Heart left ventricle (tissue), 13 donors: ENCODE measurements at regions not wholly inside any gene's neighbourhood (a gene's known extent, or its start where the extent isn't known, plus 50 kb on each side); places are given as distances from the start of the nearest gene placed in this dataset.

Experiments
- POLR2A ChIP-seq, 2 donors: fragments of 450-650 bp; IDR thresholded peaks; one replicate each; pipeline ENCODE4 v1.6.1; 2017; ENCODE audit warnings: antibody characterized with exemption in 2 of 2, mild to moderate bottlenecking in 2 of 2, moderate library complexity in 2 of 2
- TF ChIP-seq, protein P1 (sequence below), 12 donors: fragments of 200-600 bp; sonication (generic) in 4 of 12; IDR thresholded peaks; one replicate each; pipeline versions ENCODE4 v1.5.0 to v1.8.0; 2018 to 2022; ENCODE audit warnings: antibody characterized with exemption in 12 of 12, mild to moderate bottlenecking in 5 of 12
- donor health status: ischemic (EF 13 %, LVEDD 7.1; RV severe dilation, severe dysfunction).
- donor health status: DM: no; HTN: yes; CAD: no.
- donor health status: DM: no; HTN: no; CAD: no.
- donor health status: ischemic (EF 25% LVEDD 6.9; RV normal size, moderate dysfunction).
- donor health status: ischemic (EF 25% LVEDD 5.7; RV mildly dilated, moderate dysfunction).
- donor health status: ischemic (EF 35%, LVEDD 5.7; RV mildly dilated, moderate dysfunction).
- donor health status: nonischemic (EF 11% LVEDD 7.7; RV severe dilation, severe dysfunction).
- donor health status: DM: yes; HTN: yes; CAD: no.
- donor health status: PGD.
- donor health status: ischemic (EF 29% LVEDD 5.4; RV normal size, mild dysfunction).
- donor health status: nonischemic (EF 23%, LVEDD 6.1; RV moderate dilation, normal function).

DNA sequence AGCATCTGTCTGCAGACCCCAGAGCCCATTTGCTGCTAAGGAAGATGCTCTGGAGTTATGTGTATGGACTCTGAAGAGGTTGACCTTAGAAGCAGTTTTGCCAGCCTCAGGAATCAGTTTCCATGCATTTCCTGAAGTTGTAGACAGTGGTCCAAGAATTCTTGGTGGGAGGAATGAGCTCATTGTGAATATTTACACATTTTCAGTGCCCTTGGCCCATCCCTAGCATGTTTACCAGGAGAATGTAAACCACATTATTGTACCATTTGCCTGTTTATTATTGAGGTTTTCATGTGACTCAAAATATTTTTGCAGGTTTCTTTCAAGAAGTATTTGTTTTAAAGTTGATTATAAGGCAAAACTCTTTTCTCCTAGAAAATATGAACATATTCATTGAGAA lies 93.8 kb downstream of the NXNL2 start:
- TF ChIP-seq POLR2A (IDR thresholded peaks at IDR 0.05) = no peak
- TF ChIP-seq, protein P1, sequence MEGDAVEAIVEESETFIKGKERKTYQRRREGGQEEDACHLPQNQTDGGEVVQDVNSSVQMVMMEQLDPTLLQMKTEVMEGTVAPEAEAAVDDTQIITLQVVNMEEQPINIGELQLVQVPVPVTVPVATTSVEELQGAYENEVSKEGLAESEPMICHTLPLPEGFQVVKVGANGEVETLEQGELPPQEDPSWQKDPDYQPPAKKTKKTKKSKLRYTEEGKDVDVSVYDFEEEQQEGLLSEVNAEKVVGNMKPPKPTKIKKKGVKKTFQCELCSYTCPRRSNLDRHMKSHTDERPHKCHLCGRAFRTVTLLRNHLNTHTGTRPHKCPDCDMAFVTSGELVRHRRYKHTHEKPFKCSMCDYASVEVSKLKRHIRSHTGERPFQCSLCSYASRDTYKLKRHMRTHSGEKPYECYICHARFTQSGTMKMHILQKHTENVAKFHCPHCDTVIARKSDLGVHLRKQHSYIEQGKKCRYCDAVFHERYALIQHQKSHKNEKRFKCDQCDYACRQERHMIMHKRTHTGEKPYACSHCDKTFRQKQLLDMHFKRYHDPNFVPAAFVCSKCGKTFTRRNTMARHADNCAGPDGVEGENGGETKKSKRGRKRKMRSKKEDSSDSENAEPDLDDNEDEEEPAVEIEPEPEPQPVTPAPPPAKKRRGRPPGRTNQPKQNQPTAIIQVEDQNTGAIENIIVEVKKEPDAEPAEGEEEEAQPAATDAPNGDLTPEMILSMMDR (IDR thresholded peaks at IDR 0.05) = no peak
